GM23338 (cell line): ENCODE measurements at regions not wholly inside any gene's neighbourhood (a gene's known extent, or its start where the extent isn't known, plus 50 kb on each side); places are given as distances from the start of the nearest gene placed in this dataset.
"Not testable (repeated sequence)": the region's sequence is repeated elsewhere in the genome, so short reads cannot be mapped to it uniquely, and the experiment has no call there.

ENCODE experiments used
- CTCF ChIP-seq, 2 experiments: fragments of 200-600 bp in 1 of 2; sonication (generic) in 1 of 2; conservative IDR thresholded peaks; 2 replicates each; pipeline versions ENCODE4 v1.5.1 to v1.6.1; 2016 to 2017; ENCODE audit warnings: antibody characterized with exemption in 2 of 2, low read depth in 2 of 2, mild to moderate bottlenecking in 2 of 2, moderate library complexity in 1 of 2
- ETS1 ChIP-seq: IDR thresholded peaks from 2 replicates; pipeline ENCODE4 v1.6.1; 2016; ENCODE audit warnings: antibody characterized with exemption
- EZH2 ChIP-seq: fragments of 200-600 bp; sonication (generic); IDR thresholded peaks from one replicate; pipeline ENCODE4 v1.8.0; 2017; ENCODE audit warnings: antibody characterized with exemption, mild to moderate bottlenecking, low read depth; ENCODE audit not compliant: unreplicated experiment
- NANOG ChIP-seq: IDR thresholded peaks from 2 replicates; pipeline ENCODE4 v1.6.1; 2016; ENCODE audit warnings: antibody characterized with exemption, borderline replicate concordance
- POLR2AphosphoS5 ChIP-seq: IDR thresholded peaks from 2 replicates; pipeline ENCODE4 v1.6.1; 2016; ENCODE audit warnings: antibody characterized with exemption, low read depth
- REST ChIP-seq: IDR thresholded peaks from one replicate; pipeline ENCODE4 v1.6.1; 2018; ENCODE audit warnings: antibody characterized with exemption; ENCODE audit not compliant: unreplicated experiment

GRCh38 chr7:6991686-6992085 lies 165.6 kb upstream of the CCZ1B start:
- TF ChIP-seq CTCF (conservative IDR thresholded peaks at IDR 0.05; ENCODE audit: low read depth in 2 of 2); POLR2AphosphoS5; REST; EZH2; ETS1; NANOG: not testable (repeated sequence)
